ENCODE measurements at regions not wholly inside any gene's neighbourhood (a gene's known extent, or its start where the extent isn't known, plus 50 kb on each side); places are given as distances from the start of the nearest gene placed in this dataset.

GRCh38 chr5:3899093-3899492, 303.5 kb downstream of the IRX1 start:
- no peak for TF ChIP-seq EZH2 (optimal IDR thresholded peaks at IDR 0.05; ENCODE audit: low read depth, low read length)
- TF ChIP-seq CTCF (IDR thresholded peaks at IDR 0.05; ENCODE audit: low read length): no peak

Data from MM.1S (cell line).